ENCODE measurements at regions not wholly inside any gene's neighbourhood (a gene's known extent, or its start where the extent isn't known, plus 50 kb on each side); places are given as distances from the start of the nearest gene placed in this dataset.

- peak; percentile 63 to 79 for DNase-seq
These were observed 270.0 kb downstream of the DACT1 start for GRCh38 chr14:58907803-58908202.

GRCh38 chr14:58912287-58912686 is 274.5 kb downstream of the DACT1 start:
- peak; percentile 74 to 80 for DNase-seq

- no peak for DNase-seq
These were observed 275.2 kb downstream of the DACT1 start for GRCh38 chr14:58912799-58913432.

GRCh38 chr14:58914279-58914855 is 274.1 kb upstream of the DAAM1 start:
- peak; percentile 14 to 50 for DNase-seq

- peak; percentile 28 to 31 for DNase-seq
These were observed 272.8 kb upstream of the DAAM1 start for GRCh38 chr14:58915646-58916045.

- no peak for DNase-seq
These were observed 270.3 kb upstream of the DAAM1 start for GRCh38 chr14:58918066-58918738.

- DNase-seq: peak; percentile 5 to 61
These were observed 269.2 kb upstream of the DAAM1 start for GRCh38 chr14:58919217-58919616.

GRCh38 chr14:58920230-58920629 is 268.2 kb upstream of the DAAM1 start:
- no peak for DNase-seq

- peak; percentile 10 to 46 for DNase-seq
These were observed 266.1 kb upstream of the DAAM1 start for GRCh38 chr14:58922201-58922940.

- no peak for DNase-seq
These were observed 264.6 kb upstream of the DAAM1 start for GRCh38 chr14:58923751-58924405.

GRCh38 chr14:58941629-58942028 is 246.8 kb upstream of the DAAM1 start:
- no peak for DNase-seq

- no peak for DNase-seq
These were observed 246.0 kb upstream of the DAAM1 start for GRCh38 chr14:58942516-58942915.

- DNase-seq: peak; percentile 94 to 95
These were observed 244.0 kb upstream of the DAAM1 start for GRCh38 chr14:58944343-58944967.

- DNase-seq: no peak
These were observed 243.5 kb upstream of the DAAM1 start for GRCh38 chr14:58944968-58945356.

GRCh38 chr14:58946431-58946830 is 242.0 kb upstream of the DAAM1 start:
- DNase-seq: no peak

GRCh38 chr14:58947156-58947555 is 241.3 kb upstream of the DAAM1 start:
- DNase-seq: no peak

- peak; percentile 48 to 58 for DNase-seq
These were observed 240.5 kb upstream of the DAAM1 start for GRCh38 chr14:58947814-58948445.

- DNase-seq: no peak
These were observed 237.9 kb upstream of the DAAM1 start for GRCh38 chr14:58950555-58950954.

- DNase-seq: no peak
These were observed 237.3 kb upstream of the DAAM1 start for GRCh38 chr14:58951143-58951542.

- DNase-seq: no peak
These were observed 234.4 kb upstream of the DAAM1 start for GRCh38 chr14:58954052-58954451.

- DNase-seq: no peak
These were observed 233.3 kb upstream of the DAAM1 start for GRCh38 chr14:58954901-58955861.

All from NCI-H526 (cell line).